ENCODE measurements at regions not wholly inside any gene's neighbourhood (a gene's known extent, or its start where the extent isn't known, plus 50 kb on each side); places are given as distances from the start of the nearest gene placed in this dataset.

- no peak overlapping the region for H3K4me2 ChIP-seq
- Mint-ChIP-seq H3K27me3 (ENCODE audit: insufficient read depth, low read depth, poor library complexity) (no peaks in the 10 kb centered on the region), H3K4me3 (no peak overlapping the region), H3K4me1 (no peaks in the 10 kb centered on the region), H3K36me3 (ENCODE audit: low read depth) (peaks cover 15% of the 10 kb centered on the region; the same call in 2 of the 3 replicates), H3K9me3 (peaks cover 19% of the 10 kb centered on the region), H3K27ac (no peak overlapping the region)
- H4K20me1 ChIP-seq (replicated peaks; ENCODE audit: insufficient read depth), result no peaks in the 10 kb centered on the region
- H3K79me2 ChIP-seq (replicated peaks; ENCODE audit: insufficient read depth), result no peaks in the 10 kb centered on the region
- H3K36me3 ChIP-seq (ENCODE audit: insufficient read depth), result no peaks in the 10 kb centered on the region; the same call in 1 of the 2 replicates
- TF ChIP-seq EZH2phosphoT487 (IDR thresholded peaks at IDR 0.05; ENCODE audit: unreplicated experiment) (no peak), ZNF331 (CRISPR knock-in tag; IDR thresholded peaks at IDR 0.05; ENCODE audit: low read depth) (no peak), STAT1 (IDR thresholded peaks at IDR 0.05; ENCODE audit: unreplicated experiment) (no peak), CTCF (conservative IDR thresholded peaks at IDR 0.05; ENCODE audit: low read depth in 2 of 2) (no peak), NANOG (IDR thresholded peaks at IDR 0.05; ENCODE audit: borderline replicate concordance) (no peak), CREB1 (CRISPR knock-in tag; IDR thresholded peaks at IDR 0.05; ENCODE audit: low read depth) (no peak), POLR2AphosphoS5 (IDR thresholded peaks at IDR 0.05; ENCODE audit: low read depth) (no peak), EZH2 (IDR thresholded peaks at IDR 0.05; ENCODE audit: low read depth, unreplicated experiment) (no peak), ZNF114 (CRISPR knock-in tag; IDR thresholded peaks at IDR 0.05) (no peak), ZNF462 (CRISPR knock-in tag; IDR thresholded peaks at IDR 0.05) (no peak), JUNB (IDR thresholded peaks at IDR 0.05; ENCODE audit: unreplicated experiment) (no peak)
- TF ChIP-seq, protein P1, sequence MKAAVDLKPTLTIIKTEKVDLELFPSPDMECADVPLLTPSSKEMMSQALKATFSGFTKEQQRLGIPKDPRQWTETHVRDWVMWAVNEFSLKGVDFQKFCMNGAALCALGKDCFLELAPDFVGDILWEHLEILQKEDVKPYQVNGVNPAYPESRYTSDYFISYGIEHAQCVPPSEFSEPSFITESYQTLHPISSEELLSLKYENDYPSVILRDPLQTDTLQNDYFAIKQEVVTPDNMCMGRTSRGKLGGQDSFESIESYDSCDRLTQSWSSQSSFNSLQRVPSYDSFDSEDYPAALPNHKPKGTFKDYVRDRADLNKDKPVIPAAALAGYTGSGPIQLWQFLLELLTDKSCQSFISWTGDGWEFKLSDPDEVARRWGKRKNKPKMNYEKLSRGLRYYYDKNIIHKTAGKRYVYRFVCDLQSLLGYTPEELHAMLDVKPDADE (IDR thresholded peaks at IDR 0.05), result no peak
- TF ChIP-seq, protein P2, sequence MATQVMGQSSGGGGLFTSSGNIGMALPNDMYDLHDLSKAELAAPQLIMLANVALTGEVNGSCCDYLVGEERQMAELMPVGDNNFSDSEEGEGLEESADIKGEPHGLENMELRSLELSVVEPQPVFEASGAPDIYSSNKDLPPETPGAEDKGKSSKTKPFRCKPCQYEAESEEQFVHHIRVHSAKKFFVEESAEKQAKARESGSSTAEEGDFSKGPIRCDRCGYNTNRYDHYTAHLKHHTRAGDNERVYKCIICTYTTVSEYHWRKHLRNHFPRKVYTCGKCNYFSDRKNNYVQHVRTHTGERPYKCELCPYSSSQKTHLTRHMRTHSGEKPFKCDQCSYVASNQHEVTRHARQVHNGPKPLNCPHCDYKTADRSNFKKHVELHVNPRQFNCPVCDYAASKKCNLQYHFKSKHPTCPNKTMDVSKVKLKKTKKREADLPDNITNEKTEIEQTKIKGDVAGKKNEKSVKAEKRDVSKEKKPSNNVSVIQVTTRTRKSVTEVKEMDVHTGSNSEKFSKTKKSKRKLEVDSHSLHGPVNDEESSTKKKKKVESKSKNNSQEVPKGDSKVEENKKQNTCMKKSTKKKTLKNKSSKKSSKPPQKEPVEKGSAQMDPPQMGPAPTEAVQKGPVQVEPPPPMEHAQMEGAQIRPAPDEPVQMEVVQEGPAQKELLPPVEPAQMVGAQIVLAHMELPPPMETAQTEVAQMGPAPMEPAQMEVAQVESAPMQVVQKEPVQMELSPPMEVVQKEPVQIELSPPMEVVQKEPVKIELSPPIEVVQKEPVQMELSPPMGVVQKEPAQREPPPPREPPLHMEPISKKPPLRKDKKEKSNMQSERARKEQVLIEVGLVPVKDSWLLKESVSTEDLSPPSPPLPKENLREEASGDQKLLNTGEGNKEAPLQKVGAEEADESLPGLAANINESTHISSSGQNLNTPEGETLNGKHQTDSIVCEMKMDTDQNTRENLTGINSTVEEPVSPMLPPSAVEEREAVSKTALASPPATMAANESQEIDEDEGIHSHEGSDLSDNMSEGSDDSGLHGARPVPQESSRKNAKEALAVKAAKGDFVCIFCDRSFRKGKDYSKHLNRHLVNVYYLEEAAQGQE (IDR thresholded peaks at IDR 0.05; ENCODE audit: unreplicated experiment), result no peak
- H3K4me1 ChIP-seq (ENCODE audit: insufficient read depth), result no peaks in the 10 kb centered on the region
- no peak for ATAC-seq
- H3F3A ChIP-seq (replicated peaks; ENCODE audit: low read depth), result no peaks in the 10 kb centered on the region
- 0 out of 2 replicates have a peak, but pooled peaks cover 5% of the 10 kb centered on the region for H3K9me2 ChIP-seq (ENCODE audit: insufficient read depth)
- no peak overlapping the region for H3K4me3 ChIP-seq
- H3K27ac ChIP-seq (ENCODE audit: low read depth), result no peak overlapping the region
- H3K27me3 ChIP-seq (ENCODE audit: insufficient read depth), result no peaks in the 10 kb centered on the region
- DNase-seq (ENCODE audit: low spot score), result no peak
- no peak overlapping the region for H2AFZ ChIP-seq
These were observed 558.1 kb downstream of the INSC start for GRCh38 chr11:15672825-15673224.
